ENCODE measurements at regions not wholly inside any gene's neighbourhood (a gene's known extent, or its start where the extent isn't known, plus 50 kb on each side); places are given as distances from the start of the nearest gene placed in this dataset.
A peak's percentile ranks its signal among the peaks of the same experiment; 100 is the strongest.

DNA sequence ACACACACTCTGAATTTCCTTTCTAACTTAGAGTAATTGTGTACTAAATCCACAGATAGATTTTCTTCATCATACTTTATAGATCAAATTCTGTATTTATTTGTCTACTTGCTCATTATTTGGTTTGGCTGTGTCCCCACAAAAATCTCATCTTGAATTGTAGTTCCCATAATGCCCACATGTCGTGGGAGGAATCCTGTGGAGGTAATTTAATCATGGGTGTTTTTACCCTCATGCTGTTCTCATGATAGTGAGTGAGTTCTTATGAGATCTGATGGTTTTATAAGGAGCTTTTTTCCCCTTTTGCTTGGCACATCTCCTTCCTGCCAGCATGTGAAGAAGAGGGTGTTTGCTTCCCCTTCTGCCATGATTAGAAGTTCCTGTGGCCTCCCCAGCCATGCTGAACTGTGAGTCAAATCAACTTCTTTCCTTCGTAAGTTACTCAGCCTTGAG lies 198.3 kb upstream of the TGFBR2 start:
- Mint-ChIP-seq H3K9me3 (peaks cover 6 to 24% of the 10 kb centered on the region in 2 donors), H3K36me3 (peaks cover 6 to 26% of the 10 kb centered on the region in 2 donors), H3K27ac (no peak overlapping the region)
- ATAC-seq: no peak
- no peak for DNase-seq (ENCODE audit: low spot score in 2 of 2)

DNA sequence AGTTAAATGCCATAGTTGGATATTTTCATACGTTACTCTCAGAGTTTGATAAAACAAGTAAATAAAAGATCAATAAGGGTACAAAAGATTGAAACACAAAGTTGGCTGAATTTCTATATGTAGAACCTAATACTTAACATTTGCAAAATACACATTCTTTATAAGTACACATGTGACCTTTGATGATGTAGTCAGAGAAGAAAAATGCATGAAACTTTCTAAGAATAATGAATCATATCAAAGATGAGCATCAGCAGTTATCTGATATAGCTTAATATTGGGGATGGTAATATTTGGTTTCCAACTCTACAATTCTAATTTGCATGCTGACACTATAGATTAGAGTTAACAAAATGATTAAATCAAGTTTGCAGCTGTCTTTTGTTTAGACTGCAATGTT lies 188.0 kb upstream of the TGFBR2 start:
- no peak for ATAC-seq
- DNase-seq (ENCODE audit: low spot score in 2 of 2): no peak
- no peak overlapping the region for H3K27ac Mint-ChIP-seq
- no peaks in the 10 kb centered on the region for H3K36me3 Mint-ChIP-seq
- H3K9me3 Mint-ChIP-seq: peaks cover 13 to 14% of the 10 kb centered on the region in 2 donors

DNA sequence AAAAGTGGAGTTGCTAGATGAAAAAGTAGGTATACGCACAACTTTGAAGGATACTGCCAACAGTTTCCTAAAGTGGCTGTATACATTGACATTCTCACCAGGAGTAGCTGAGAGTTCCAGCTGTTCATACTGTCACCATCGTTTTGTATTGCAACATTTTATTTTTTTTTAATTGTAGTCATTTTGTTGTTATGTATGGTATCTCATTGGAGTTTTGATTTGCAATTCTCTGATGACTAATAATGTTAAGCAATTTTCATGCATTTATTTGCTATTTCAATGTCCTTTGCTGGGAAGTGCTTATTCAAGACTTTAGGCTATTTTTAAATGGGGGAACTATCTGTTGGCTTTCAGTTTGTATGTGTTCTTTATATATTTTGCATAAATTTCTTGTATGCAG lies 185.1 kb upstream of the TGFBR2 start:
- no peak overlapping the region for H3K27ac Mint-ChIP-seq
- no peaks in the 10 kb centered on the region for H3K36me3 Mint-ChIP-seq
- ATAC-seq (no peak), DNase-seq (ENCODE audit: low spot score in 2 of 2) (no peak)
- peaks cover 10% of the 10 kb centered on the region in 2 donors for H3K9me3 Mint-ChIP-seq

DNA sequence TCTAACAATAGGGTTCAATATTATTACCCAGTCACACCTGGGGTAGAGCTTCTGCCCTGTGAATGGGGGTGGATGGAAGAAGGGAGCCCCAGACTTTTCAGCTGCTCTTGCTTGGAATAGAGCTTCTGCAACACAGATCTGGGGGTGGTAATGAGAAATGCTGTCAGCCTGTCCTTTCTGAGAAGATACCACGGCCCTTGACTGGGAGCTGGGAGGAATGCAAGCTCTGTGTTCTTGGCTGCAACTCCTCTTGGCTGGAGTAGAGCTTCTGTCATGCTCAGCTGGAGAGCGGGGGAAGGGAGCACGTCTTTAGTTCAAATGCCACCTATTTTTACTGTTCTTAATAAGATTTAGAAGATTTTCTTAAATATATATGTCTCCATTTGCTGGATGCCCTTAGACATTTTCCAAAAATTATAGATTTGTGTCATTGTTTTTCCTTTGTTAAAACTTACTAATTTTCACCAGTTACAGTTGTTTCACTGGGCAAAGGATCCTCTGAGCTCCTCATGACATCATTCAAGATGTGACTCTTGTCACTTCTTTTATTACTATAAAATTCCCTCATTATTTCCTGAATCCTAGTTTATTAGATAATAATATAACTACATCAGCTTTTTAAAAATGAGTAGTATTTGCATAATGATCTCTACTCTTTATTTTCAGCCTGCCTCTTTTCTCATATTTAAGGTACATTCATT lies 180.0 kb upstream of the TGFBR2 start:
- ATAC-seq (no peak), DNase-seq (ENCODE audit: low spot score in 2 of 2) (no peak)
- Mint-ChIP-seq H3K36me3 (peaks cover 5 to 10% of the 10 kb centered on the region in 2 donors), H3K9me3 (peaks cover 0 to 4% of the 10 kb centered on the region in 2 donors), H3K27ac (no peak overlapping the region)

DNA sequence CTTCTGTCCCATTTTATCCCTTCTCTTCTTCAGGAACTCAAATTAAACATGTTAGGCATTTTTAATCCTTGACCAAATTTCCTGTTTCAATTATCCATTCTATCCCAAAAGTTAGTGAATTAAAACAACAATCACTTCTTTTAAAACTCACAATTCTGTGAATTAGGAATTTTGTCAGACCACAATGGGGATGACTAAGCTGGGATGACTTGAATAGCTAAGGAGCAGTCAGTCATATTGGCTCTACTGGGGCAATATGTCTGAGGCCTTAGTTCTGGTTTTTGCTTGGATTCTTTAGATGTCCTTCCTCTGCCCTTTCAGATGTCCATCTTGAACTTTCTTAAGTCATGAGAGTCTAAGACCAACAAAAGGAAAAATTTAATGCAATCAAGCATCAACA lies 178.2 kb upstream of the TGFBR2 start:
- Mint-ChIP-seq H3K36me3 (peaks cover 5 to 10% of the 10 kb centered on the region in 2 donors), H3K9me3 (peaks cover 0 to 4% of the 10 kb centered on the region in 2 donors), H3K27ac (no peak overlapping the region)
- DNase-seq (ENCODE audit: low spot score in 2 of 2) (no peak), ATAC-seq (no peak)

DNA sequence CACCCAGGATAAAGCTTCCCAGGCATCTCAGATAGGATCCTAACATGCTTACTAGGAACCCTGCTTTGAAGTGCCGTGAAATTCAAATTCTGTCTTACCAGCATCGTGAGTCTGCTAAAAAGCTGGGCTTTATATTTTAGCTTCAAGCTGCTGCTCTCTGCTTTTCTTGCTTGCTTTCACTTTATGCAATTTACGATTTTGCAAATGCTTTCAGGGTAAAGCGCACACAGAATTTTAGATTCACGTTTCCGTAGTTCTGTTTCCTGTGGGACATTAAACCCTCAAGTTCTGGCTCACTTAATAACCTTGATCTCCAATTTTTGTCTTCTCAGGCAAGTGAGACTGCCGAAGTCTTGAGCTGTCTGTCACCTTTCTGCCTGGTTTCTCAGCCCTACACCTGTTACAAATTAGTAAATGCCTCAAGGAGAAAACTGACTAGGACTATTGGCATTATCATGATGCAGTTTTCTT lies 170.5 kb upstream of the TGFBR2 start:
- no peaks in the 10 kb centered on the region for H3K9me3 Mint-ChIP-seq
- ATAC-seq (no peak), DNase-seq (ENCODE audit: low spot score in 2 of 2) (no peak)
- H3K27ac Mint-ChIP-seq: peak overlapping the region; percentile 52 to 72
- H3K36me3 Mint-ChIP-seq: no peaks in the 10 kb centered on the region

DNA sequence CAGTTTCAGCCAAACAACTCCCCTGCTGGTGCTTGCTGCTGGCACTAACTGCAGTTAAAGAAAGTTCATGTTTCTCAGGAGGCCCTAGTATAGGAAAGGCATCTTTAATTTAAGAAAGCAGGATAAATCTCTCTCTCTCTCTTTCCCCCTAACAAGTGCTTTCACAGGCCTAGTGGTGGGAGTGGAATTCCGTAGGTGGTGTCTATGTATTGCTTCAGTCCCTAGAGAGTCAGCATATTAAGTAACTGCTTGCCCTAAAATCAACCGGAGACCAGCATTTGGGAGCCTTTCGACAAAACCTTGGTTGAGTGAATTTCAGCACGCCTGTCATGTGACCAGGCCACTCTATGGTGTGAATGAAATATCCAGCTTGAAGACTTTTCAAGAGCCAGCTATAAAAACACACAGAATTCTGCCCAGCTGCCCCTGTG lies 169.2 kb upstream of the TGFBR2 start:
- DNase-seq (ENCODE audit: low spot score in 2 of 2): no peak
- ATAC-seq: no peak
- Mint-ChIP-seq H3K27ac (no peak overlapping the region), H3K9me3 (no peaks in the 10 kb centered on the region), H3K36me3 (no peaks in the 10 kb centered on the region)

DNA sequence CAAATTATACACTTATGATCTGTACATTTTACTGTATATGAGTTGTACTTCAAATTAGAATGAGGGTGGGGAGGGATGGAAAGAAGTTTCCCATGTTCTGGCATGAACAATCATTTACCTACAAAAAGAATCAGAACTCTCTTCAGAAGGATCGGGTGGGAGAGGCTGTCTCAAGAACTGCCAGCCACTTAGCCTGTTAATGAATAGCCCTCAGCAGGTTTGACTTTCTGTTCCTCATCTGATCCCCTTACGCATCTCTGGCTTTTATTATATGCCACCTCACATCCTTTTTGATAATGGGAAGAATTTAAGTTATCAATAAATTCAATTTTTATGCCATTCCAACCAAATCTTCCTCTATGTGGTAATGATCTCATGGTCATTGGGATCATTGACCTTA lies 168.3 kb upstream of the TGFBR2 start:
- Mint-ChIP-seq H3K9me3 (no peaks in the 10 kb centered on the region), H3K27ac (no peak overlapping the region), H3K36me3 (no peaks in the 10 kb centered on the region)
- DNase-seq (ENCODE audit: low spot score in 2 of 2) (no peak), ATAC-seq (no peak)

DNA sequence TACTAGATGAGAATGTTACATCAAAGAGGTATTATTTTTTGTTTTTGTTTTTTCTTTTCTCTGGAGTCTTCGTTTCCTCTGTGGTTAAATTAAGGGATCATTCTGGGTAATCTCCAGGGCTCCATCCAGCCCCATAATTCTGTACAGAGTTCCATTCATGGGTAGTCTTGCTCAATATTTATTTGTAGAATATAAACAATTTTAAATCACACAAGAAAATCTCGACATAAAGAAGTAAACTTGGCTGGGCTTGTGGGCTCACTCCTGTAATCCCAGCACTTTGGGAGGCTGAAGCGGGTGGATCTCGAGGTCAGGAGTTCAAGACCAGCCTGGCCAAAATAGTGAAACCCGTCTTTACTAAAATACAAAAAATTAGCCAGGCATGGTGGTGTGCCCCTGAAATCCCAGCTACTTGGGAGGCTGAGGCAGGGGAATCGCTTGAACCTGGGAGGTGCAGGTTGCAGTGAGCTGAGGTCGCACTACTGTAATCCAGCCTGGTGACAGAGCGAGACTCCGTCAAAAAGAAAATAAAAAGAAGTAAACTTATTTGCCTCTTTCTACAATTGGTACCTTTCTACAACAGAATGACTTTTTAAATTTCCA lies 166.8 kb upstream of the TGFBR2 start:
- Mint-ChIP-seq H3K27ac (no peak overlapping the region), H3K36me3 (no peaks in the 10 kb centered on the region), H3K9me3 (no peaks in the 10 kb centered on the region)
- ATAC-seq (no peak), DNase-seq (ENCODE audit: low spot score in 2 of 2) (no peak)

DNA sequence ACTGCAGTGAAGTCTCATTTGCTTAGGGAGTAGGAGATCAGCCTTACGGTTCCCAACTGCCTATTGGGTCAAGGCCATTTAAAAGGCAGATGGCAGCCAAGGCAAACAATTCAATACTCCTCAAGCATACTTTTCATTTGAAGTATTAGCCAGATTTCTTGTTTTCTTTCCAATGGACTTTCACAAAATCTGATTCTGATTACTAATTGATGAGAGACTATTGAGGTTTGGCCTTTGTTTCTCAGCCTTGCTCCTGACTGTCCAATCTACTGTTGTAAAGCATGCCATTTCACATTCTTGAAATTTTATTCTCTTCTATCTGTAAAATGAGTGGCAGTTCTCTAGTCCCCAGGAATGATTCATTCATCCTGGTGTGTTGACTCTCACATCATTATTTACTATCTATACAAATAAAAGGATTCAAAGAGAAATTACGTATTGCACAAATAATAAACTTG lies 166.2 kb upstream of the TGFBR2 start:
- no peak for ATAC-seq
- DNase-seq (ENCODE audit: low spot score in 2 of 2): no peak
- Mint-ChIP-seq H3K36me3 (no peaks in the 10 kb centered on the region), H3K27ac (no peak overlapping the region), H3K9me3 (no peaks in the 10 kb centered on the region)

DNA sequence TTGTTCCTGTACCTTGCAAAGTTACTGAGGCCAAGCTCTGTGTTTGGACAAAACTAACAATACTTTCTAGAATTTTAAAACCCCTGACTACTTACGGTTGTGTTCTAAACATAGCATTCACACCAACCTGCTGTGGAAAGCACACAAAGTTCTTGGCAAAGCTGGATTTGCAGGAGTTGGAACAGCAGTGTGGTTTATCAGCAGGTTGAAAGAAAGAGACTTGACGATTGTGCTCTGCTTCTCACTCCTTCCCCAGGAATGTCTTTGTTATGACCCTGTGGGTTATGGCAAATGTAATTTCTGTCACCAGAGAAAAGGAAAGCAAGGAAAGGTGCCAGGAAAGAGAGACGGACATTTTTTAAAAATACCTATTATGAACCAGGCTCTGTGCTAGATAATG lies 165.5 kb upstream of the TGFBR2 start:
- Mint-ChIP-seq H3K9me3 (no peaks in the 10 kb centered on the region), H3K36me3 (no peaks in the 10 kb centered on the region), H3K27ac (no peak overlapping the region)
- DNase-seq (ENCODE audit: low spot score in 2 of 2) (no peak), ATAC-seq (no peak)

DNA sequence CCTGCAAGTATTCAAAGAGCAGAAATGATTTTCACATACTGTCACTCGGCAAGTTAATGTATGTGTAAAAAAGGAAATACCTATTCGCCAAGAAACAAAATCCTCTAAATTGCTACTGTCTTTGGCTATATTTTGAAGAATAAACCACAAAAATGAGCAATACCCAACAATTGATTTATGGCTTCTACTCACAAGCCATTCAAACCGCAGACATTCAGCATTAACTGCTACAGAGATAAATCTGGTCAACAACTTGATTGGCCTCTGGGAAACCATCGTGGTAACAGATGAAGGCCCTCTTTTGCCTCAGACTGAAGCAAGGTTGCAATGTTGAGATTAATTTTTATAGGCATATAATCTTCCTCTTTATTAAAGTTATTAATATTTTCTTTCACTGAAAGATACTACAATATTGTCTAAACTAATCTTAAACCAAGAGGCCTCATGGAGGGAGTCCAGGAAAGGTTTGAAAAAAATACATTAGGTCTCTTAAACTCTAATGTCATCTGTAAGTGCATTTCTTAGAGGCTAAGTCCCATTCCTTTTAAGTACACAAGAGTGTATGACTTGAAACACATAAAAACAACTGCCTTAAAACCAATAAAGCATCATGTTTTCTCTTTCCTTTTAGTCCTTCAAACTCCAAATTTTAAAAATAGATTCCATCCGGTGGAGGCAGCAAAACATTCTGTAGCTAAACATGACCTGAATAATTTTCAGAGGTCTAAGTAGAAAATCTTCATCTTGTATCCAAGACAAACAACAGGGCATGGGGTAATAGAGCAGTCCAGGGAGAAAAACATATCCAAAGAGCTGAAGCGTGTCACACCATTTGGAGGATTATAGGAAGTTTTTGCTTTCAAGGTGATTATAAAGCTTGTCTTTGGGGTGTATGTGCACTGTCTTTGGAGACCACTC lies 162.4 kb upstream of the TGFBR2 start:
- Mint-ChIP-seq H3K27ac (no peak overlapping the region), H3K36me3 (no peaks in the 10 kb centered on the region), H3K9me3 (no peaks in the 10 kb centered on the region)
- DNase-seq (ENCODE audit: low spot score in 2 of 2) (no peak), ATAC-seq (no peak)

DNA sequence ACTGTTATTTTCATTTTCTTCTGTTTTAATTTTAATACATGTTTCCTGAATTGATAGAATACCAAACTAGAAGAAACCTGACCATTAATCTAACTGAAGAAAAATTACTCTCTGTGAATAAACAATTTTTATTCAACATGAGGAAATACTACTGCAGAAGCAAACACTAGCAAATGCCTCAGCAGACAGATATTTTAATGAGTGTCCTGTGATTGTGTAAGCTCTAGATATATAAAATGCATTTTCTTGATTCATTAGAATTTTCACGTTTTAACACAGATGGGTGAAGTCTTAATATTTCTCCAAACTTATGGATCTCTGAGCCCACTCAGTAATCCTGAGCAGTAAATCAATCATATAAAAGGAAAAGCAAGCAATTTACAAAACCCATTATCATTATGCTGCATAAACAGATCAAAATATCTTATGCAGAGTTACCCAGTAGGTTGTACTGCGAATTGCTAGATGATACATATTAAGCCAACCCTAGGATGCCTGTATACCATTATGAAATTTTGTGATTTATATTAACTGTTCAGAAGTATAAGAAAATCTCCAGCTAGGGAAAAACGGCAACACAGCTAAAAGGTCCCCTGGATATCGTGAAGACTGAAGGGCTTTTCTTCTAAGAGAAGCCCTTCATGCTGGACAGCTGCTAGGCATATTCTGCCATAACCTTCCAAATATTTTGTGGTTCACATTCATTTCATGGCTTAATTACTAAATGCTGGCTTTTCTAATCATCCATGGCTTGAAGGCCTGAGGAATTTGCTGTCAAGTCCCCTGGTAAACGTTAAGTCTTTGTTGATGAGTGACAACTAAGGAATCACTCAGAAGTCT lies 157.7 kb upstream of the TGFBR2 start:
- DNase-seq (ENCODE audit: low spot score in 2 of 2) (no peak), ATAC-seq (no peak)
- Mint-ChIP-seq H3K36me3 (peaks cover 0 to 7% of the 10 kb centered on the region in 2 donors), H3K27ac (no peak overlapping the region), H3K9me3 (peaks cover 0 to 5% of the 10 kb centered on the region in 2 donors)

DNA sequence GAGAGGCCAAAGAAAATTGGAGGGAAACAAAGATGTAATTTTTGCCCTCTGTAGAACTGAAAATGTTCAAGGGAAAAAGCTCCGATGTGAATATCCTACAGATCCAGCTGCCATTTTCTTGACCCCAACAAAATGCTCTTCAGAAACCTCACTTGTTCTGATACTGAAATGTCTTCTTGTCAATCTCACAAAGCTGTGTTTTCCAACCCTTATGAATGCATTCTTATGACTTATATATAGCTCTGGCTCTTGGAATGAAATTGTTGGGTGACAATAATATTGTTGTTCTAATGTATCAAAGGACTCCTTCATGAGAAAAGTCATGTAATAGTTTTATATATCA lies 157.1 kb upstream of the TGFBR2 start:
- peaks cover 0 to 12% of the 10 kb centered on the region in 2 donors for H3K36me3 Mint-ChIP-seq
- no peak for ATAC-seq
- no peak overlapping the region for H3K27ac Mint-ChIP-seq
- H3K9me3 Mint-ChIP-seq: peaks cover 0 to 5% of the 10 kb centered on the region in 2 donors
- no peak for DNase-seq (ENCODE audit: low spot score in 2 of 2)

DNA sequence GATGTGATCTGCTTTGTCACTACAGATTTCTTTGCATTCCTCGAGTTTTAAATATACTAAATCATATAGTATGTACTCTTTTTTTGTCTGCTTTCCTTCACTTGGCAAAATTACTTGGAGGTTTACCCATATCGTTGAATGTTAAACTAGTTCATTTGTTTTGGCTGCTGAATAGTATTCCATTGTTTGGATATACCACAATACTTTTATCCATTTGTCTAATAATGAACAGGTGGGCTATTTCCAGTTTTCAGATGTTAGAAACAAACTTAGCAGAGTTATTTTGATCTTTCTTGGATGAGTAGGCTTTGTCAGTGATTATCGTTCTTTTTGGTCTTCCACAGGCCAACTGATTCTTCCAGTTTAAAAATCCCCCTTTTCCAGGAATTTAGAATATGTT lies 154.0 kb upstream of the TGFBR2 start:
- H3K27ac Mint-ChIP-seq: no peak overlapping the region
- peaks cover 0 to 17% of the 10 kb centered on the region in 2 donors for H3K36me3 Mint-ChIP-seq
- H3K9me3 Mint-ChIP-seq: peaks cover 4 to 5% of the 10 kb centered on the region in 2 donors
- no peak for ATAC-seq
- no peak for DNase-seq (ENCODE audit: low spot score in 2 of 2)

DNA sequence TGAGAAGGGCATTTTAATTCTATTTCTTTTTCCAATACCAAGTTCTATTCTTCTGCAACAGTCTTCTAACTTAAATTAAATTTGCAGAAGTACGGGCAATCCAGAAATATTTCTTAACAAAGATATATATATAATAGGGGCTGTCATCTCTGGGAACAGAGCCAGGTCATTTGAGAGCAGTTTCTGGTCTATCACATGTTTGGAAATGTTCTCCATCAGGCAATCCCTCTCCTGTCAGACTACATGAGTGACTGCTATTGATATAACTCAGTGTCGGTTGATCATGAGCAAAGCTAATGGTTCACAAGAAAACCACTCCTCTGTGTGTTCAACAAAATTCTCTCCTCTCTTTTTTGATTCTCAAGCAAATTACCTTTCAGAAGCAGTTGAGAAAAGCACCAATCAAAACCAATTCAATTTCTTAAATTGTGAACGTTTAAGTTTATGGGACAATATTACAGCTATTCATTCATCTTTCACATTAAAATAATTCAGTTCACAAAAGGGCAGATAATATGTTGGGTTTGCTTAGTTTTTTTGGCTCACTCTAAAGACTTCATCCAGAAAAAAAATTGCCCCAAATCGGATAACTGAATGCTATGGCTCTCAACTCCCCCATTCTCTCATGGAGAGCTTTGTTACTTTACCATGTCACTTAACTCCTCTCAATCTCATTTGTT lies 152.9 kb upstream of the TGFBR2 start:
- ATAC-seq (no peak), DNase-seq (ENCODE audit: low spot score in 2 of 2) (no peak)
- Mint-ChIP-seq H3K27ac (no peak overlapping the region), H3K36me3 (peaks cover 0 to 22% of the 10 kb centered on the region in 2 donors), H3K9me3 (peaks cover 5 to 11% of the 10 kb centered on the region in 2 donors)

Measured in activated naive CD4-positive, alpha-beta T cell treated with anti-CD3 and anti-CD28 coated beads, Interleukin-2, amount 50 U/mL, for 72 hours (primary cell).